ENCODE measurements at regions not wholly inside any gene's neighbourhood (a gene's known extent, or its start where the extent isn't known, plus 50 kb on each side); places are given as distances from the start of the nearest gene placed in this dataset.

DNA sequence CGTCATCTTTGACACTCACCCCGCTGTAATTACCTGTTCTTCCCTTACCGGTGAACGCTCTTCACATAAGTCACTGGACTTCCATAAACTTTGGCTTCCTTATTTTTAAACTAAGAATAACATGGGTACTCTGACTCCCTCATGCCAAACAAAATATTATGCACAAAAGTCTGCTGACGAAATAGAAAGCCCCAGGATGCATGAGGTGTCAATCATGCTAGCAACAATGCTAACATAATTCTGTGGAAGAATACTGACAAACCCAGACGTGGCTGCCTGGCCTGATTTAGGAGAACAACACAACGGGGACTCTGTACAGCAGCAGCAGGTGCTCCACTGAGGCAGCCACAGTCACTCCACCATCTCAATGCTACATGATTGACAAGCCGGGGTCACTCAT, 137.5 kb downstream of the CCDC71L start:
- no peak for DNase-seq (ENCODE audit: low read depth)
- no peak overlapping the region for H3K4me3 ChIP-seq (ENCODE audit: low read depth, low read length)
- no peak for TF ChIP-seq CTCF (IDR thresholded peaks at IDR 0.05; ENCODE audit: insufficient read depth, low read depth, low read length)

- no peak for TF ChIP-seq CTCF (IDR thresholded peaks at IDR 0.05; ENCODE audit: insufficient read depth, low read depth, low read length)
- no peak overlapping the region for H3K4me3 ChIP-seq (ENCODE audit: low read depth, low read length)
- DNase-seq (ENCODE audit: low read depth) = no peak
Observed at GRCh38 chr7:106522696-106523095, 138.3 kb downstream of the CCDC71L start.

GRCh38 chr7:106521541-106521940, 139.4 kb downstream of the CCDC71L start:
- TF ChIP-seq CTCF (IDR thresholded peaks at IDR 0.05; ENCODE audit: insufficient read depth, low read depth, low read length) = no peak
- no peak for DNase-seq (ENCODE audit: low read depth)
- no peak overlapping the region for H3K4me3 ChIP-seq (ENCODE audit: low read depth, low read length)

- H3K4me3 ChIP-seq (ENCODE audit: low read depth, low read length) = no peak overlapping the region
- no peak for DNase-seq (ENCODE audit: low read depth)
- no peak for TF ChIP-seq CTCF (IDR thresholded peaks at IDR 0.05; ENCODE audit: insufficient read depth, low read depth, low read length)
Observed at GRCh38 chr7:106520962-106521514, 139.9 kb downstream of the CCDC71L start.

DNA sequence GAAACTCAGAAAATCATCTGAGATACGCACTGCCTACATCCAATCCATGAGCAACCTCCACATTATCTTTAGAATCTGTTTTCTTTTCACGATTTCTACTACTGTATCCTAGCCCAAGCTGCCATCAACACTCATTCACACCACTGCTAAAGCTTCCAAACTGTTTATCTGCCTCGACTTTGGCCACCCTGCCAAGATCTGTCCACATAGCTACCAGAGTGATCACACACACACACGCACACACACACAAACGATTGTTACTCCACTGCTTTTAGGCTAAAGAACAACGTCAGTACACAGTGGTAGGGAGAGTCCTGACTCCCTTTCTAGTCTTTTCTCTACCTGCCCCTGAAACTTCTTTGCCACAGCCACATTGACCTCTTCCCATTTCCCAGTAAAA, 142.0 kb downstream of the CCDC71L start:
- H3K4me3 ChIP-seq (ENCODE audit: low read depth, low read length) = no peak overlapping the region
- no peak for DNase-seq (ENCODE audit: low read depth)
- TF ChIP-seq CTCF (IDR thresholded peaks at IDR 0.05; ENCODE audit: insufficient read depth, low read depth, low read length) = no peak

GRCh38 chr7:106518239-106518638, 142.7 kb downstream of the CCDC71L start:
- no peak overlapping the region for H3K4me3 ChIP-seq (ENCODE audit: low read depth, low read length)
- no peak for DNase-seq (ENCODE audit: low read depth)
- TF ChIP-seq CTCF (IDR thresholded peaks at IDR 0.05; ENCODE audit: insufficient read depth, low read depth, low read length) = no peak

DNA sequence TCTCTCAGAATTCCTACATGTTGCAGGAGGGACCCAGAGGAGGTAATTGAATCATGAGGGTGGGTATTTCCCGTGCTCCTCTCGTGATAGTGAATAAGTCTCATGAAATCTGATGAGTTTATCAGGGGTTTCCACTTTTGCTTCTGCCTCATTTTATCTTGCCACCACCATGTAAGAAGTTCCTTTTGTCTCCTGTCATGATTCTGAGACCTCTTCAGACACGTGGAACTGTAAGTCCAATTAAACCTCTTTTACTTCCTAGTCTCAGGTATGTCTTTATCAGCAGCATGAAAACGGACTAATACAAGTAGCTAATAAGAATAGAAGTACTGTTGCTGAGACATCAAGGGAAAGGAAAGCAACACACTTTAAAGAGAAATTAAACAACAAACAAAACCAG, 143.4 kb downstream of the CCDC71L start:
- no peak for DNase-seq (ENCODE audit: low read depth)
- H3K4me3 ChIP-seq (ENCODE audit: low read depth, low read length) = no peak overlapping the region
- no peak for TF ChIP-seq CTCF (IDR thresholded peaks at IDR 0.05; ENCODE audit: insufficient read depth, low read depth, low read length)

Measured in fibroblast of villous mesenchyme (primary cell).